Stimulated activated CD4-positive, alpha-beta T cell treated with anti-CD3 and anti-CD28 coated beads, Interleukin-2, amount 100 ng/mL, for 4 hours (primary cell): ENCODE measurements at regions not wholly inside any gene's neighbourhood (a gene's known extent, or its start where the extent isn't known, plus 50 kb on each side); places are given as distances from the start of the nearest gene placed in this dataset.
"Not testable (repeated sequence)": the region's sequence is repeated elsewhere in the genome, so short reads cannot be mapped to it uniquely, and the experiment has no call there.

Experiments used
- DNase-seq: peaks from one replicate; pipeline ENCODE4 v3.0.0-alpha.2; 2020; ENCODE audit warnings: low read depth

GRCh38 chr2:34703292-34703691, 1104.2 kb upstream of the FAM98A start:
- DNase-seq, result no peak

DNA sequence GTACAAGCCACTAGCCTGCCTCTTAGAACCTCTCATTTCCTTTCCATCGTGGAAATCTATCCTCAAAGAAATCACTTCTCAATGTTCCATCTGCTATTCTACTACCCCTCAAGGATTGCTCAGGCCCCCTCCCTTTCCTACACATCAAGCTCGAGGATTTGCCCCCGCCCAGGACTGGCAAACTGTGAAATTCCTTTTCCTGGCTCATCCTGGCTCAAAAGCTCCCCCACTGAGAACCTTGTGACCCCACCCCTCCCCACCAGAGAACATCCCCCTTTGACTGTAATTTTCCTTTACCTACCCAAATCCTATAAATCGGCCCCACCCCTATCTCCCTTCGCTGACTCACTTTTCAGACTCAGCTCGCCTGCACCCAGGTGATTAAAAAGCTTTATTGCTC, 1103.3 kb upstream of the FAM98A start:
- not testable (repeated sequence) for DNase-seq

GRCh38 chr2:34677591-34677990, 1078.5 kb upstream of the FAM98A start:
- not testable (repeated sequence) for DNase-seq

DNA sequence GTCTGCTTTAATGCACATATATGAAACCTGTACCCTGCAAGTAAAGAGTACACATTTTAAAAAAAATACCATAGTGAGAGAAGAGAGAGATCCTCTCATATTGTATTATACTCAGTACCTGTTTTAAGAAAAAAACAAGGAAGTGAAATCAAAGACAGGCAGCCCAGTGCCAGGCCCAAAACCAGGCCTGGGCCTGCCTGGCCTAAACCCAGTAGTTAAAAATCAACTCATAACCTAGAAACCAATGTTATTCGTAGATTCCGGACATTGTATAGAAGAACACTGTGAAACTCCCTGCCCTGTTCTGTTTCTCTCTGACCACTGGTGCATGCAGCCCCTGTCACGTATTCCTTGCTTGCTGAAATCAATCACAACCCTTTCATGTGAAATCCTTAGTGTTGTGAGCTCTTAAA, 1078.0 kb upstream of the FAM98A start:
- DNase-seq, result not testable (repeated sequence)

- DNase-seq, result no peak
Measured at GRCh38 chr2:34670482-34670881, 1071.4 kb upstream of the FAM98A start.

- DNase-seq, result no peak
Measured at GRCh38 chr2:34666821-34667220, 1067.7 kb upstream of the FAM98A start.

GRCh38 chr2:34664266-34664665, 1065.2 kb upstream of the FAM98A start:
- no peak for DNase-seq

DNA sequence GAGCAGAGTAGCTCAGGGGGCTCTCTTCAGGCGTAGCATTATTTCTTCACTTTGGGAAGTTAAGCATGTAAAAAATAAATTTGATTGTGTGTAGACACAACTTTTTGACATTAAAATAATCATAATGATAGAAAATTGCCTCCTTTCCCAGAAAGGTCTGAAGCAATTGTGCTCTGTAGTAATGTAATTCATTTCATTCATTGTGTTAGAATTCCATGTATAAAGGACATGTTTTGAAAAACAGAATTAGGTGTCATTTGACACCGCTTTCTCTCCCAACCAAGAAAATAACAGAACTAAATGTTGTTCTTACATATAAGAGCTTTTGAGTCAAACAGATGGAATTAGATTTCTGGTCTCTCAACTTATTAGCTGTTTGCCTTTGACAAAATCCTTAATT, 1064.2 kb upstream of the FAM98A start:
- DNase-seq, result no peak

- DNase-seq, result no peak
Measured at GRCh38 chr2:34660741-34661140, 1061.6 kb upstream of the FAM98A start.

GRCh38 chr2:34656632-34657031, 1057.5 kb upstream of the FAM98A start:
- no peak for DNase-seq

- DNase-seq, result no peak
Measured at GRCh38 chr2:34652636-34653035, 1053.5 kb upstream of the FAM98A start.

DNA sequence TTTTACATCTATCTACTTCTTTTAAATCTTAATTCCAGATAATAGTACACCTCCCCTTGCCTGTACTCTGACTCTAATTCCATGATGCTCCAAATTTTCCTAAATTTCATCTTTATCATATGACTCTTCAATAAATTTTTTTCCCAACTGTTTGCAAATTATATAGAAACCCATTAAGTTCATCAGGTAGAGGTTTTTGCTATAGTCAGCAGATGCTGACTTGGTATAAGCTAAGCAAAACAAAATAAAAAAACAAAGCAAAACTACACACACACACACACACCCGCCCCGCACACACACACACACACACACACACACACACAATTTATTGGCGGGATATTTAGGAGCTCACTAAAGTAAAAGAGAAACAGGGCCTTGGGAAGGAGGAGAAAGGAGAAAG, 1047.8 kb upstream of the FAM98A start:
- DNase-seq, result no peak

DNA sequence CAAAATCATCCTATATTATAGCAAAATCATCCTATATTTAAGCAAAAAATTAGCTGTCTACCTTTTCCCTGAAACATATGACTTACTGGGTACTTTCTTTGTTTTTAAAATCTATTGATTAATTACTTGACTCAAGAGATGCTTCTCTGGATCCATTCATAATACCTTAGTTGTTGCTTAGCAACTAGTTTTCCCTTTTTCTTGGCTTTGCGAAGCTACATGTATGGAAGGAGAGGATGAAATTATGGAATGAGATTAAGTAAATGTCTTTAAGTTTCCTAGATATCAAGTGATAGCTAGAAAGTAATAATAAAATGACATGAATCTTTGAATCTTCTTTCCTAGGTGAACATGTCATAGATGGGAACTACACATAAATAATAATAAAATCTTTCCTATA, 1033.2 kb upstream of the FAM98A start:
- DNase-seq, result no peak

DNA sequence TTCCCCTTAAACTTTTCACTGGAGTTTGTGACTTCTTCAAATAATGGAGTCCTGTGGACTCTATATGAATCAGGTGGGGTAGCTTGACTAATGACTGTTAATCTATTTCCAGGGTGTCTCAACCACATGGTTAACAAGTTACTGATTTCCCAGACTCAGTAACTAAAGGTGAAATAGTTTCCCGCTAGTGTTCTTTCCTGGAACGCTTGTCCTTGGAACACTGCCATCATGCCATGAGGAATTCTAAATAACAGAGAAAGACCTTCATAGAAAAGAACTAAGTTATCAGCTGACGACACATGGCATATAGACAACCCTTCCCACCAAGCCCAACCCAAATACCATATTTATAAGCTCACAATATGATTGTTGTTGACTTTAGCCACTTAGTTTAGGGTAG, 1027.9 kb upstream of the FAM98A start:
- no peak for DNase-seq

- DNase-seq, result no peak
Measured at GRCh38 chr2:34604164-34604563, 1005.1 kb upstream of the FAM98A start.

DNA sequence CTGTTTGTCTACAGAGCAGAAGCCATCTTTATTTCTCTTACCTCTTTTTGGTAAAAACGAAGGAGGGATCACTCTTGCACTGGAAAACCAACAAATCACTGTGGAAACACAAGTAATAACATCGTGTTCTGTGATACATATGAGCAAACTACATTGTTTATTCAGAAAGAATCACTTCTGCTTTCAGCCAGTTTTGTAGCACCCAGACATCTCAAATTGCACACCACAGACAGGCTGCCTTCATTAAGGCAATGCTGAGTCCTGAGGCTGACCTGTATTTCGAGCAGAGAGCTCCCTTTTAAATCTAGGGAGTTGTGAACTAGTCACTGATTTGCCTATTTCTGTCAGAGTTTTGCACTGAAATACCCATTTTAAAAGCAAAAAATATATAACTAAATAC, 1003.2 kb upstream of the FAM98A start:
- no peak for DNase-seq

DNA sequence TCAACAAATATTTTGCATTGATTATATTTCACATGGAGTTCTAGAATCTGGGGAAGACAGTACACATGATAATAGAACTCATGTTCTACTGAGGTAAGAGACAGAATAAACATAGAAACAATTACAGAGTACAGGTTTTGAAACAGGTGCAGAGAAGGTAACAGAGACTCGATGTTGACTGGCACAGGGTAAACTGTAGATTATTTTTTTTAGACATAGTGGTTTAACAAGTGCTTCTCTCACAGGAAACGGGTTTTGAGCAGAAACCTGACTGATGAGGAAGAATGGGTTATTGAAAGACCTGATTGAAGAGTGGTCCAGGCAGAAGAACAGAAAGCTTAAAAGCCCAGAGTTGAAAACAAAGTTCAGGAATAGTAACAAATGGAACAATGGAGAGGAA, 1002.5 kb upstream of the FAM98A start:
- no peak for DNase-seq

GRCh38 chr2:34578641-34579040, 979.5 kb upstream of the FAM98A start:
- no peak for DNase-seq

GRCh38 chr2:34570266-34570872, 971.3 kb upstream of the FAM98A start:
- DNase-seq, result no peak

DNA sequence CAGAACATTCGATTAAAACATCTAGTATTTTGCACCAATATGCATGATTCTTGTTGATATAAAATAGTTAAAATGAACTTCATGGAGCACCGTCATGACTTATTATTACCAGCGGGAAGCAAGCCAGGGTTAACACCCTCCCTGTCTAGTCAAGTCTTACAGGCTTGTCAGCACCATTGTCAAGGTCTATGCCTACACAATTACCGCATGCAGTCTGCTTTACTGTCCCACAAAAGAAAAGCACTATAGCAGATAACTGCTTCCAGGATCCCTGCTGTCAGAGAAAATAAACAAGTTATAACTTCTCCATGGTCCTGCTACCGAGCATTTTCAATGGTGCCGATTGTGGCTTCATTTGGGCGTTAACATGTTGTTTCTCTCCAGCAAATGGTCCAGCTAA, 968.0 kb upstream of the FAM98A start:
- no peak for DNase-seq

GRCh38 chr2:34552337-34552736, 953.2 kb upstream of the FAM98A start:
- DNase-seq, result no peak

- no peak for DNase-seq
Measured at GRCh38 chr2:34549710-34550345, 950.7 kb upstream of the FAM98A start.

GRCh38 chr2:34547900-34548299, 948.8 kb upstream of the FAM98A start:
- no peak for DNase-seq

GRCh38 chr2:34547340-34547739, 948.2 kb upstream of the FAM98A start:
- DNase-seq, result no peak
